Liver (tissue), 8 donors: ENCODE measurements at regions not wholly inside any gene's neighbourhood (a gene's known extent, or its start where the extent isn't known, plus 50 kb on each side); places are given as distances from the start of the nearest gene placed in this dataset.

Source experiments
- DNase-seq: peaks from one replicate; pipeline ENCODE4 v3.0.0-alpha.2; 2017; ENCODE audit warnings: low spot score
- H3K27ac ChIP-seq, 2 donors: one replicate each; pipeline ENCODE4 v1.7.0; 2013; ENCODE audit warnings: inconsistent platforms in 2 of 2, low read length in 2 of 2, control low read depth in 1 of 2, low read depth in 1 of 2, mild to moderate bottlenecking in 1 of 2
- H3K27me3 ChIP-seq, 4 donors: one replicate each; pipeline versions ENCODE4 v1.6.1 to v1.7.0; 2013; ENCODE audit warnings: low read length in 3 of 4, inconsistent platforms in 1 of 4, mild to moderate bottlenecking in 1 of 4, moderate library complexity in 1 of 4; ENCODE audit not compliant: control insufficient read depth in 4 of 4, insufficient read depth in 4 of 4
- H3K36me3 ChIP-seq, 4 donors: one replicate each; pipeline versions ENCODE4 v1.6.1 to v1.7.0; 2013; ENCODE audit warnings: low read length in 3 of 4, mild to moderate bottlenecking in 3 of 4, low read depth in 1 of 4, moderate library complexity in 1 of 4; ENCODE audit not compliant: control insufficient read depth in 4 of 4, insufficient read depth in 3 of 4
- H3K4me1 ChIP-seq, 4 donors: one replicate each; pipeline versions ENCODE4 v1.6.1 to v1.7.0; 2013; ENCODE audit warnings: low read length in 3 of 4, mild to moderate bottlenecking in 3 of 4, moderate library complexity in 1 of 4; ENCODE audit not compliant: control insufficient read depth in 4 of 4, insufficient read depth in 4 of 4
- H3K4me3 ChIP-seq, 3 donors: one replicate each; pipeline versions ENCODE4 v1.6.1 to v1.7.0; 2013; ENCODE audit warnings: low read length in 3 of 3, control low read depth in 1 of 3, low read depth in 1 of 3, mild to moderate bottlenecking in 1 of 3
- H3K9ac ChIP-seq, 2 donors: one replicate each; pipeline ENCODE4 v1.7.0; 2013; ENCODE audit warnings: low read length in 2 of 2, mild to moderate bottlenecking in 2 of 2, moderate library complexity in 2 of 2, control low read depth in 1 of 2, low read depth in 1 of 2
- H3K9me3 ChIP-seq, 4 donors: one replicate each; pipeline versions ENCODE4 v1.6.1 to v1.7.0; 2013; ENCODE audit warnings: low read length in 3 of 4; ENCODE audit not compliant: control insufficient read depth in 4 of 4
- ATF3 ChIP-seq: IDR thresholded peaks from 2 replicates; pipeline ENCODE4 v1.6.1; 2016; ENCODE audit warnings: antibody characterized with exemption
- CTCF ChIP-seq: fragments of 150-350 bp; IDR thresholded peaks from 2 replicates; pipeline ENCODE4 v1.5.1; 2017; ENCODE audit warnings: improper control_type of control experiment, low read depth, low read length; ENCODE audit not compliant: missing input control
- EGR1 ChIP-seq, 2 donors: IDR thresholded peaks; 2 replicates each; pipeline ENCODE4 v1.6.1; 2016 to 2018; ENCODE audit warnings: antibody characterized with exemption in 2 of 2, low read depth in 2 of 2
- FOXA1 ChIP-seq: IDR thresholded peaks from 2 replicates; pipeline ENCODE4 v1.6.1; 2016; ENCODE audit warnings: antibody characterized with exemption
- FOXA2 ChIP-seq: IDR thresholded peaks from 2 replicates; pipeline ENCODE4 v1.6.1; 2016; ENCODE audit warnings: antibody characterized with exemption
- GABPA ChIP-seq, 2 donors: IDR thresholded peaks in 1 of 2; conservative IDR thresholded peaks in 1 of 2; 2 replicates each; pipeline ENCODE4 v1.6.1; 2016; ENCODE audit warnings: antibody characterized with exemption in 2 of 2, mild to moderate bottlenecking in 1 of 2, moderate library complexity in 1 of 2
- HNF4A ChIP-seq, 2 donors: conservative IDR thresholded peaks; 2 replicates each; pipeline ENCODE4 v1.6.1; 2016; ENCODE audit warnings: antibody characterized with exemption in 2 of 2, mild to moderate bottlenecking in 2 of 2
- HNF4G ChIP-seq: IDR thresholded peaks from 2 replicates; pipeline ENCODE4 v1.6.1; 2016; ENCODE audit warnings: antibody characterized with exemption
- JUND ChIP-seq, 2 donors: IDR thresholded peaks; 2 replicates each; pipeline ENCODE4 v1.6.1; 2016; ENCODE audit warnings: antibody characterized with exemption in 2 of 2
- MAX ChIP-seq: IDR thresholded peaks from 2 replicates; pipeline ENCODE4 v1.6.1; 2016; ENCODE audit warnings: antibody characterized with exemption
- RAD21 ChIP-seq, 2 donors: IDR thresholded peaks; 2 replicates each; pipeline ENCODE4 v1.6.1; 2016; ENCODE audit warnings: antibody characterized with exemption in 2 of 2, mild to moderate bottlenecking in 2 of 2
- REST ChIP-seq: IDR thresholded peaks from 2 replicates; pipeline ENCODE4 v1.6.1; 2016; ENCODE audit warnings: antibody characterized with exemption, mild to moderate bottlenecking
- RXRA ChIP-seq, 2 donors: IDR thresholded peaks; 2 replicates each; pipeline ENCODE4 v1.6.1; 2017 to 2018; ENCODE audit warnings: antibody characterized with exemption in 2 of 2, mild to moderate bottlenecking in 1 of 2
- SP1 ChIP-seq: IDR thresholded peaks from 2 replicates; pipeline ENCODE4 v1.6.1; 2018; ENCODE audit warnings: antibody characterized with exemption, mild to moderate bottlenecking
- TAF1 ChIP-seq: conservative IDR thresholded peaks from 2 replicates; pipeline ENCODE4 v1.6.1; 2016; ENCODE audit warnings: antibody characterized with exemption, mild to moderate bottlenecking
- YY1 ChIP-seq: IDR thresholded peaks from 2 replicates; pipeline ENCODE4 v1.6.1; 2016; ENCODE audit warnings: antibody characterized with exemption, mild to moderate bottlenecking
- ZBTB33 ChIP-seq: IDR thresholded peaks from 2 replicates; pipeline ENCODE4 v1.6.1; 2016; ENCODE audit warnings: antibody characterized with exemption
- WGBS: extraction: QIAGEN DNeasy Blood & Tissue Kit; methylation state at CpG from one replicate; pipeline ENCODE4 v1.1.7; 2013; 5-methylcytosine and 5-hydroxymethylcytosine counted together
- donor health status: healthy.
- donor health status: healthy.
- donor health status: healthy.
- donor health status: healthy.
- donor health status: healthy.

- H3K27me3 ChIP-seq, result no peaks in the 10 kb centered on the region
- no peak overlapping the region for H3K9ac ChIP-seq
- H3K4me3 ChIP-seq, result no peak overlapping the region
- no peaks in the 10 kb centered on the region for H3K36me3 ChIP-seq
- no peaks in the 10 kb centered on the region for H3K4me1 ChIP-seq
- no peak for TF ChIP-seq SP1
- TF ChIP-seq YY1, result no peak
- no peak for TF ChIP-seq JUND (IDR thresholded peaks at IDR 0.05)
- TF ChIP-seq FOXA2, result no peak
- no peak for TF ChIP-seq REST
- no peak for TF ChIP-seq CTCF
- TF ChIP-seq ATF3, result no peak
- TF ChIP-seq EGR1 (IDR thresholded peaks at IDR 0.05; ENCODE audit: low read depth in 2 of 2), result no peak
- TF ChIP-seq GABPA (IDR thresholded peaks at IDR 0.05 in 1 of 2, conservative IDR thresholded peaks at IDR 0.05 in 1 of 2), result no peak
- TF ChIP-seq FOXA1, result no peak
- TF ChIP-seq ZBTB33, result no peak
- TF ChIP-seq RXRA (IDR thresholded peaks at IDR 0.05), result no peak
- TF ChIP-seq TAF1, result no peak
- TF ChIP-seq HNF4G, result no peak
- TF ChIP-seq RAD21 (IDR thresholded peaks at IDR 0.05), result no peak
- no peak for TF ChIP-seq HNF4A (conservative IDR thresholded peaks at IDR 0.05)
- TF ChIP-seq MAX, result no peak
- no peak overlapping the region for H3K27ac ChIP-seq
- DNase-seq, result no peak
- no peaks in the 10 kb centered on the region for H3K9me3 ChIP-seq
- 69% methylated on average over 13 of the region's 13 CpGs for WGBS
Observed at GRCh38 chr12:94732367-94732990, 82.1 kb upstream of the TMCC3 start.
